BJ (cell line): ENCODE measurements at regions not wholly inside any gene's neighbourhood (a gene's known extent, or its start where the extent isn't known, plus 50 kb on each side); places are given as distances from the start of the nearest gene placed in this dataset.
"Not testable (repeated sequence)": the region's sequence is repeated elsewhere in the genome, so short reads cannot be mapped to it uniquely, and the experiment has no call there.

Experiments
- CTCF ChIA-PET: fragments of 350-600 bp; formaldehyde crosslinking; extraction: SDS; loops from one replicate; lab custom pipeline; 2021; ENCODE audit warnings: antibody characterized with exemption, inconsistent platforms; lab: Yijun Ruan, JAX
- POLR2A ChIA-PET: fragments of 300-600 bp; sonication (Branson Sonifier 250); formaldehyde crosslinking; extraction: SDS; loops from one replicate; lab custom pipeline; 2021; ENCODE audit warnings: antibody characterized with exemption; lab: Charles Lee
- DNase-seq: peaks from one replicate; pipeline ENCODE4 v3.0.0-alpha.2; 2011; ENCODE audit warnings: low read depth
- H3K27me3 ChIP-seq: 2 replicates; pipeline ENCODE4 v1.6.0; 2011; ENCODE audit warnings: low read length; ENCODE audit not compliant: control insufficient read depth, insufficient read depth
- H3K36me3 ChIP-seq: 2 replicates; pipeline ENCODE4 v1.5.1; 2011; ENCODE audit warnings: low read length; ENCODE audit not compliant: control insufficient read depth, insufficient read depth
- H3K4me3 ChIP-seq: 2 replicates; pipeline ENCODE4 v1.5.1; 2011; ENCODE audit warnings: low read depth, mild to moderate bottlenecking, control low read depth, low read length

DNA sequence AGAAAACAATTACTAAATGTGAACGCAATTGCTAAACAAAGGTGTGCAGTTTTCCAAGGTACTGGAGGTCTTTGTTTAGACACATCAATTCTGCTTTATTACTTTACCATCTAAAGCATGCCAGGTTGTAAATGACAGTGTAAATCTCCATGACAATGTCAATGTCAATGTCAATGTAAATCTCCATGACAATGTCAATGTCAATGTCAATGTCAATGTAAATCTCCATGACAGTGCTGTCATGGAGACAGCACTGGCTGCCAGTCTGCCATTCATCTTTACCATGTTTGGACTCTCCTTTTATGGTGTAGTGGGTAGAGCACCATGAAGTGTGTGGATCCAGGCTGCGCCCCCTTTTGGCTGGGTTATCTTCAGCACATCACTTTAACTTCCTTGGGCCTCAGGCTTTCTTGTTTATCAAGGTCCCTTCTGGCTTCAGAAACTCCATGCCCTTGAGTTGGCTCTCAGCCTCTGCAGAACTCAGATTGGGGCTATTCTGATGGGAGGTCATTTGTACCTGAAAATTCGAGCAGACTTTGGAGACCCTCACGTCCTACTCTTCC, 149.1 kb downstream of the BCL2L11 start:
- DNase-seq, H3K27me3 ChIP-seq, H3K36me3 ChIP-seq, CTCF ChIA-PET, H3K4me3 ChIP-seq, POLR2A ChIA-PET: not testable (repeated sequence)

DNA sequence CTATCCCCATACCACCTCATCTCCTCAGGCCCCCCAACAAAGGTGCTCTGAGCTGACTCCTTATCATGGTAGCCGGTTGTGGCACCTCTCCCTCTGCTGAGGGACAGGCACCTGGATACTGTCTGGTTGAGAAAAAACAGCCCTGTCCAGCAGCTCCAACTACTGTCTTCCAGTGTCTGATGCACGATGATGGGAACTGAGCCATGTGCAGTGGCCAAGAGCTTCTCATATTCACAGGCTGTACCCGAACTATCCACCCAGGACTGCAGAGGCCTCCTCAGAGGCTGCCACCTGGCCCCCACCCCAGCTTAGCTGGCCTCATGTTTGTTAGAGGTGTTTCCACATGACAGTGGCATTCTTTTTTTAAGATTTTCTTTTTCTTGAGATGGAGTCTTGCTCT, 149.9 kb downstream of the BCL2L11 start:
- H3K36me3 ChIP-seq, DNase-seq, POLR2A ChIA-PET, CTCF ChIA-PET, H3K4me3 ChIP-seq, H3K27me3 ChIP-seq: not testable (repeated sequence)

DNA sequence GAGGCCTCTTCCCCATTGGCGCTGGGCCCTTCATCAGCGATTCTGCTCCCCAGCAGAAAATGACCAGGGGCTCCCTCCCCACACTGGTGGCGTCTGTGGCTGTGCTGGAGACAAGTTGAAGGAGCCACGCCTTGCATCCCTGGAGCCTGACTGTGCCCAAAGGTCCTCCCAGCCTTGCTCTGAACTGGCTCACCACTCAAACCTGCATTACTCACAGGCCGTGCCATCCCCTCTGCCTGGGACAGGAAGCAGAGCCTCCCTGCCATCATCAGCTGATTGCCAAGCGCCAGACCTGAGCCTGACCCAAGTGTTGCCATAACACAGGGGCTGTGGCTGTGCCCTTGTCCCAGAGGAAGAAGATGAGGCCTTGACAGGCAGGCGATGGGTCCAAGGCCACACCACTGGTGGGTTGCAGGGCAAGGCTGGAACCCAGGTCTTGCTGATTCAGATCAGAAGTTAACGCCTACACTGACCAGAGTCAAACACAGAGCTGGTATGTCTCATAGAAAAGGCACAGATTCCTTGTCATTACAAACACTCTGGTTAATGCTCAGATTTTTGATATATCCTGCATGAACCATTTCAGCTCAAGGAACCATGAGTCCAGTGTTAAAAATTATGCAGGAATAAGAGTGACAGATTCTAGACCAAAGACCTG, 151.1 kb downstream of the BCL2L11 start:
- H3K4me3 ChIP-seq, H3K36me3 ChIP-seq, DNase-seq, H3K27me3 ChIP-seq, CTCF ChIA-PET, POLR2A ChIA-PET: not testable (repeated sequence)

DNA sequence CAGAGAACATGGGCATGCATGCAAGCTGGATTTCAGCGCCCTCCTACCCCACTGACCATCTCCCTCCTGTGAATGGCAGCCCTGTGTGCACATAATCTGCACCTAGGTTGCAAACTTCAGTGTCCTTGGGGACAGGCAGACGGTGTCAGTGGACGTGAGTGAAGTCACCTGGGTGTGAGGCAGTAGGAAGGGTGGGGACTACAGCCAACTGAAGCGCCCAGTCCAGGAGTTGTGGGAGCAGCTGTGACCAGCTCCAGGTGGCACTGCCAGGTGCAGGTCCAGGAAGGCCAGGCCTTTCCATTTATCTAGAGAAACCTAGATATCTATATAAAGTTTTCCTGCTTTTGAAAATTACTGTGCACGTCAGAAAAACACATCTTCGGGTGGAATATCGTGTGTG, 152.3 kb downstream of the BCL2L11 start:
- DNase-seq, POLR2A ChIA-PET, H3K27me3 ChIP-seq, H3K36me3 ChIP-seq, CTCF ChIA-PET, H3K4me3 ChIP-seq: not testable (repeated sequence)

DNA sequence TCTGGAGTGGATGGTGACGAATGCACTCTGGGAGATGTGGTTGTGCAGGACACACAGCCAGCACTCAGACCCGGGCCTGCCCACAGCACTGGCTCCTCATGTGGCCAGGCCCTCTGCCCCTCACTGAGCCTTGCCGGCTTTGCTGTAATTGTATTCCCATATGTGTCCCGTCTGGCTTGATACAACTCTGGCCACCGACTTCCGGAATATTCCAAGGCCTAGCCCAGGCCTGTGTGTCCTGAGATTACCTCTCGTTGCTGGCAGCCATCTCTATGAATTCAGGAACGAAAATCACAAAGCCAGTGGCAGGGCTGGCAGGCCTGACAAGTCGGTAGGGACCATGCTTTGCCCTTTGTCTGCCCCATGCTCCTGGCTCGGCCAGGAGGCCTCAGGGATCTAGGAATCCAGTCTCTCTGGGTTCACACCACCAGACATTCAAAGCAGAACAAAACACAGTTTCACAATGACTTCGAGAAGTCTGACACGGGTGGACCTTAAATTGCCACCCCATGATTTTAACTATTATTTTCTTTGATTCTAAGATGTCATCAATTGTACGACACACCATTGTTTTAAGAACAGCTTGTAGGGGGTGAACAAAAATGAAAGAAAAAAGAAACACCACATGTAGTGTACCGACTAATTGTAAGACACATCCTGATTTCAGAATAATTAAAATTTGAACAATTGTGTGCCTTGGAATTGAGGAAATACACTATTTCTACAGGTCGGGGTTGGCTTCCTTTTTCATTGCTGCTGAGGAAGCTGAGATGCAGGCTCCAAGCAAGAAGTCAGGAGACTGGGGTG, 154.5 kb downstream of the BCL2L11 start:
- H3K4me3 ChIP-seq, H3K27me3 ChIP-seq, POLR2A ChIA-PET, DNase-seq, H3K36me3 ChIP-seq, CTCF ChIA-PET: not testable (repeated sequence)

DNA sequence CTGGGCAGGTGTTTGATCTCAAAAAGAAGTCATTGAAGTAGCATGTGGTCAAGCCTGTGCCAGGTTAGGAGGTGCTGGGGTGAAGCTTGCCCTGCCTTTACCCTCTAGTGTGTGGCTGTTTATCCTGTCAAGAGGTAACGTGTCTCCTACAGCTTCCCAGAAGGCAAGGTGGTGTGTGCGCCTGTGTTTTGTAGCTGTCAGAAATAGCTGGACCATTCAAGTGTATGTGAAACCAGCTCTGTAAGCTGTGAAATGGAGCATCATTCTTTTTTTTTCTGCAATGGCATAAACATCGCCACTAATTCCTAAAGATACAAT, 155.1 kb downstream of the BCL2L11 start:
- CTCF ChIA-PET, H3K27me3 ChIP-seq, POLR2A ChIA-PET, H3K4me3 ChIP-seq, DNase-seq, H3K36me3 ChIP-seq: not testable (repeated sequence)

DNA sequence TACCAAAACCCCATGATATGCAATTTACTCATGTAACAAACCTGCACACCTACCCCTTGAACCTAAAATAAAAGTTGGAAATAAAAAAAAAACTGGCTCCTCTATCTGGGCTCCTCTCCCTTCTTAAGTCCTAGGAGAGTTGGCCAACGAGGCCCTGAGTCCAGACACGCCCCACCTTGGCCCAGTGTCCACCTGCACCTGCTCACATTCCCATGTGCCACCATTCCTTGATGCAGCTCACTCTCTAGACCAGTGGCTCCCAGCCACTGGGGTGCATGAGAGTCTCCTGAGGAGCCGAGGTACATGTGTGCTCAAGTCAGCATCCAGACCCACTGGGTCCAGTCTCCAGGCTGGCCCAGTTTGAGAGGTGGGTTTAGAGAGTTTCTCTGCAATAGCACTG, 157.4 kb downstream of the BCL2L11 start:
- DNase-seq, H3K27me3 ChIP-seq, CTCF ChIA-PET, H3K36me3 ChIP-seq, H3K4me3 ChIP-seq, POLR2A ChIA-PET: not testable (repeated sequence)

DNA sequence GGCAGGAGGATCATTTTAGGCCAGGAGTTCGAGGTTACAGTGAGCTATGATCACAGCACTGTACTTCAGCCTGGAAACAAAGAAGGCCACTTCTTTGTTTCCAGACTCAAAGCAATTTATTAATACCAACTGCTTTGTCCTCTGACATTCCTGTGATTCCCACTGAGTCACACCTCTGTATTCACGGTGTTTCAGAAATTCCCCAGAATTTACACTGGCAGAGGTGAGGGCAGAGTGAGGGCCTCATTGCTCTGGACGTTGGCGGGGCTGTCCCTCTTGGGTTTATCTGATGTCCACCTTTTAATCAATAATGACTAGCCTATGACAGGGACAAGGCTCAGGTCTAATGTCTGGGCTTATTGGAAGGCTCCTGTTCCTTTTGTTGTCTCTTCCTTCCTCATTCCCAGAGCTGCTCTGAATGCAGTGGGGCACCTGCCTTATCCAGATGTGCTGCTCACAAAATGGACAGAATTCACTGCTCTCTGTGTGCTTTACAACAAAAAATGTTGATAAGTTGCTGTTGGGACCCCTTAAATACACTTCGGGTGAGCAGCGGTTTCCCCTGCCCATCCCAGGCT, 160.1 kb downstream of the BCL2L11 start:
- POLR2A ChIA-PET, H3K36me3 ChIP-seq, CTCF ChIA-PET, H3K4me3 ChIP-seq, H3K27me3 ChIP-seq, DNase-seq: not testable (repeated sequence)

DNA sequence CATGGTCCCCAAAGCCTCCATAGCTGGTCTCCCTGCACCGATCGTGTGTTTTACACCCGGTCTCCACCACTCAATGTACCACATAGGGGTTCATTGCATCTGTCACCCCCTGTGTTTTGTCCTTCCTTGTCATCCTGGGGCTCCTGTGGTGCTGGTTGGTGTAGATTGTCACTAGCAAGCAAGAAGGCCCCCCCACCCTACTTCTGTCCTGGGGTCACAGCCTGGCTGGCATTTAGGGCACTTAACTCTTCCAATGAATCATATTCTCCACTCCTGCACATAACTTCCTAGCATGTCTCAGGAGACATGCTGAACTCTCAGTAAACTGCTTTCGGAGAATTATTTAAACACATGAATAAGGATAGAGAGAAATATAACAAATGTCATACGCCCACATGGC, 161.4 kb downstream of the BCL2L11 start:
- H3K4me3 ChIP-seq, H3K36me3 ChIP-seq, CTCF ChIA-PET, H3K27me3 ChIP-seq, POLR2A ChIA-PET, DNase-seq: not testable (repeated sequence)

DNA sequence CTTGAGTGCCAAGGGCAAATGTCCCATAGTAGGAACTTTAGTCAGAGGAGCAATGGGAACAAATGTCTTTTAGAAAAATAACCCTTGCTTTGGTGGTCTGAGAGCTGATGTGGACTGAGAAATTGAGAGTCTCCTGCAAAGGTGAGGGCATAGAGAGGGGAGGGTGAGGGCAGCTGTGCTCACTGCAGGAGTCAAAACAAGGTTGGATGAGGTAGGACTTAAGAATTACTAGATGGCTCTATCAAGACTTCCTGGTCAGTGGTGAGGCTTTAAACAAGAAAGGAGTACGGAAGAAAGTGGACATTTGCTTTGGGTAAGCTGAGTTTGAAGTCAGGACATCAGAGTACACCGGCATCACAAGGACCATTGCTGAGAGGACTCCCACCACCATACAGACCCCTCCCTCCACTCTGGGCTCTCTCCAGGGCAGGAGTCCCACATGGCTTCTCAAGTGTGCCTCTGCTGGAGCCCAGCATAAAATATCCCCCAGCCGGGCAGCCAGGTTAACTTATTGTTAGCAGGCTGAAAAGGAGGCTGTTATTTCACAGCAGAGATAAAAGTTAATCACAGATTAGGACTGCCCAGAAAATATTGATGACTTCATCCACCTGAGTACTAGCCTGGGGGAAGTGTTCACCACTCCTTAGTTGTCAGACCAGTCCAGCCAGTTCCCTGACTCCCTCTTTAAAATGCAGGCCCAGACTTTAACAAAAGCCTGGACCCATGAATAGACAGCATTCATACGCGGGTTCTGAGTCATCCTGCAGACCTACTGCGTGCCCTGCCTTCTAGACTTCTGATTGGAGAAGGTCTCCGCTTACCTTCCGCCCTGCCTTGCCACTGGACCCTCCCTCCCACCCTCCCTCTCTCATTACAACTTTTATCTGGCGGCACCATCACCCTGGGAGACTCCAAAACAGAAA, 167.2 kb downstream of the BCL2L11 start:
- H3K36me3 ChIP-seq, H3K4me3 ChIP-seq, H3K27me3 ChIP-seq, POLR2A ChIA-PET, CTCF ChIA-PET, DNase-seq: not testable (repeated sequence)
